Lung (tissue), 11 donors: ENCODE measurements at regions not wholly inside any gene's neighbourhood (a gene's known extent, or its start where the extent isn't known, plus 50 kb on each side); places are given as distances from the start of the nearest gene placed in this dataset.

Experiments used
- ATAC-seq: fragments of 200-7000 bp; cut with Tn5 transposase; one replicate; pipeline ENCODE4 v1.9.1; 2020; ENCODE audit warnings: moderate number of reproducible peaks; ENCODE audit not compliant: insufficient read depth, low FRiP score
- DNase-seq, 3 donors: peaks; one replicate each; pipeline ENCODE4 v3.0.0-alpha.2; 2013 to 2017
- H3K27ac ChIP-seq, 2 donors: one replicate each; pipeline ENCODE4 v1.5.1; 2013; ENCODE audit warnings: mild to moderate bottlenecking in 2 of 2, moderate library complexity in 2 of 2, control low read depth in 1 of 2, inconsistent platforms in 1 of 2, low read depth in 1 of 2, low read length in 1 of 2
- H3K27me3 ChIP-seq, 3 donors: one replicate each; pipeline ENCODE4 v1.5.1; 2013; ENCODE audit warnings: low read length in 2 of 3; ENCODE audit not compliant: control insufficient read depth in 3 of 3, insufficient read depth in 3 of 3
- H3K36me3 ChIP-seq, 4 donors: one replicate each; pipeline ENCODE4 v1.5.1; 2013; ENCODE audit warnings: low read length in 4 of 4, mild to moderate bottlenecking in 1 of 4, moderate library complexity in 1 of 4; ENCODE audit not compliant: control insufficient read depth in 4 of 4, insufficient read depth in 4 of 4
- H3K4me1 ChIP-seq, 5 donors: one replicate each; pipeline ENCODE4 v1.5.1; 2013; ENCODE audit warnings: low read length in 5 of 5, mild to moderate bottlenecking in 2 of 5, moderate library complexity in 1 of 5; ENCODE audit not compliant: control insufficient read depth in 5 of 5, insufficient read depth in 5 of 5
- H3K4me3 ChIP-seq: one replicate; pipeline ENCODE4 v1.5.1; 2013; ENCODE audit warnings: mild to moderate bottlenecking, control low read depth, moderate library complexity
- H3K9ac ChIP-seq, 2 donors: one replicate each; pipeline ENCODE4 v1.5.1; 2013; ENCODE audit warnings: low read length in 2 of 2, control low read depth in 1 of 2; ENCODE audit not compliant: insufficient read depth in 1 of 2
- H3K9me3 ChIP-seq, 4 donors: one replicate each; pipeline ENCODE4 v1.5.1; 2013; ENCODE audit warnings: low read length in 3 of 4, mild to moderate bottlenecking in 1 of 4, moderate library complexity in 1 of 4; ENCODE audit not compliant: control insufficient read depth in 4 of 4, insufficient read depth in 3 of 4
- CTCF ChIP-seq: IDR thresholded peaks from 2 replicates; pipeline ENCODE4 v1.5.1; 2012; ENCODE audit warnings: mild to moderate bottlenecking; ENCODE audit errors: control extremely low read depth, extremely low read depth
- WGBS, 2 donors: extraction: QIAGEN DNeasy Blood & Tissue Kit; methylation state at CpG; one replicate each; pipeline ENCODE4 v1.1.7; 2013; 5-methylcytosine and 5-hydroxymethylcytosine counted together
- donor health status: control.
- donor health status: control.
- donor health status: Bipolar disorder and iron deficiency.
- donor health status: healthy.
- donor health status: DM: yes; HTN: yes; CAD: no.

- Histone ChIP-seq H3K9me3 (peaks cover 0 to 3% (median 0%) of the 10 kb centered on the region in 4 donors), H3K27me3 (peaks cover 0 to 7% (median under 1%) of the 10 kb centered on the region in 3 donors), H3K9ac (no peak overlapping the region), H3K36me3 (no peaks in the 10 kb centered on the region), H3K4me1 (peaks cover 0 to 22% (median 3%) of the 10 kb centered on the region in 5 donors), H3K4me3 (no peak overlapping the region), H3K27ac (no peak overlapping the region)
- no peak for TF ChIP-seq CTCF
- DNase-seq (peak; percentile 53 to 73 (median 63)), ATAC-seq (no peak)
- WGBS, 2 donors = 59 to 89% methylated on average over 6 of the region's 6 CpGs
These were observed 363.6 kb downstream of the BRD1 start for GRCh38 chr22:49464037-49464436.

GRCh38 chr22:49462795-49463194 lies 364.9 kb downstream of the BRD1 start:
- H3K27me3 ChIP-seq = peaks cover 0 to 9% (median 3%) of the 10 kb centered on the region in 3 donors
- no peak overlapping the region for H3K27ac ChIP-seq
- H3K9ac ChIP-seq = no peak overlapping the region
- ATAC-seq (no peak), DNase-seq (no peak)
- H3K9me3 ChIP-seq = peaks cover 0 to 6% (median 0%) of the 10 kb centered on the region in 4 donors
- H3K4me1 ChIP-seq = peaks cover 0 to 22% (median 3%) of the 10 kb centered on the region in 5 donors
- H3K4me3 ChIP-seq = no peak overlapping the region
- TF ChIP-seq CTCF = no peak
- no peaks in the 10 kb centered on the region for H3K36me3 ChIP-seq
- 65 to 71% methylated on average over 20 of the region's 20 CpGs for WGBS, 2 donors

GRCh38 chr22:49462291-49462690 lies 365.4 kb downstream of the BRD1 start:
- ATAC-seq (no peak), DNase-seq (no peak)
- 90 to 97% methylated on average over 13 of the region's 13 CpGs for WGBS, 2 donors
- H3K4me1 ChIP-seq = peaks cover 0 to 22% (median 3%) of the 10 kb centered on the region in 5 donors
- H3K27me3 ChIP-seq = peaks cover 0 to 11% (median 5%) of the 10 kb centered on the region in 3 donors
- H3K27ac ChIP-seq = no peak overlapping the region
- no peak overlapping the region for H3K4me3 ChIP-seq
- no peak for TF ChIP-seq CTCF
- peaks cover 0 to 6% (median 0%) of the 10 kb centered on the region in 4 donors for H3K9me3 ChIP-seq
- H3K9ac ChIP-seq = no peak overlapping the region
- H3K36me3 ChIP-seq = no peaks in the 10 kb centered on the region

DNA sequence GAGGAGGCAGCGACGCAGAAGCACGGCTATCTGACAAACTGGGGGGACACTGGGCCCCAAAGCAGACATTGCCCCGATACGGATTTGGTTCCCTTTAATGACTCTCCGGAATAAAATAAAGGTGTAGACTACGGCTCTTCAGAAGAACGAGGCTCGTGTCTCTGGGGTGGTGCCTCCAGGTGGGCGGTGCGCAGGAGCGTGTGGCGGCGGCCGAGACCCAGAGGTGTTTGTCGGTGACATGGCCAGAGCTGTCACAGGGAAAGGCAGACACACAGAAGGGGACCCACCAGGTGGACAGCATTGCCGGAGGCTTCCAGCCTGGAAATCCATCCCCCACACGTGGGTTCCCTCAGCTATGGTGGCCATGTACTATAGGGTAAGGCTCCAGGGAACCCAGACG lies 366.0 kb downstream of the BRD1 start:
- DNase-seq = no peak
- H3K4me3 ChIP-seq = no peak overlapping the region
- no peak for ATAC-seq
- H3K27ac ChIP-seq = no peak overlapping the region
- no peak overlapping the region for H3K9ac ChIP-seq
- H3K36me3 ChIP-seq = no peaks in the 10 kb centered on the region
- peaks cover 0 to 6% (median 0%) of the 10 kb centered on the region in 4 donors for H3K9me3 ChIP-seq
- peaks cover 0 to 17% (median 11%) of the 10 kb centered on the region in 3 donors for H3K27me3 ChIP-seq
- H3K4me1 ChIP-seq = peaks cover 0 to 22% (median 3%) of the 10 kb centered on the region in 5 donors
- no peak for TF ChIP-seq CTCF
- WGBS, 2 donors = 90 to 94% methylated on average over 19 of the region's 19 CpGs
